Hematopoietic multipotent progenitor cell treated with erythropoietin and hydrocortisone succinate and interleukin-3 and kit ligand, for 6 days (in vitro differentiated cells): ENCODE measurements at regions not wholly inside any gene's neighbourhood (a gene's known extent, or its start where the extent isn't known, plus 50 kb on each side); places are given as distances from the start of the nearest gene placed in this dataset.
"Not testable (repeated sequence)": the region's sequence is repeated elsewhere in the genome, so short reads cannot be mapped to it uniquely, and the experiment has no call there.

Experiments
- DNase-seq: peaks from one replicate; pipeline ENCODE4 v3.0.0-alpha.2; 2015

DNA sequence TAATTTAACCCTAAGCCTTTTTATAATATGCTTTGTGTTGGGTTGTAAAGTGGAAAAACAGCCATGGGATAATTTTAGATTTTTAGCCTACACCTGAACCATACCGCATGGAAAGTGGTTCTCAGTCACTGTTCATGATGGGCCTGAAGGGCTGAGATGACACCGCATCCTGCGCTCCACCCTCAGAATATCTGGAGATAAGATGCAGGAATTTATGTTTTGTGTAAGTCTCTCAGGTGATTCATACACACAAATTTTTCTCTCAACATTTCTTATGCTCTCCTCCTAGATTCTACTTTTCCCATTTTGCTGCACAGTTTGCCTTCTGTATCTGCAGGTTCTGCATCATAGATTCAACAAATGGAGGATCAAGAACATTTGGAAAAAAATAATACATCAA is 191.3 kb upstream of the PHACTR1 start:
- DNase-seq = no peak

DNA sequence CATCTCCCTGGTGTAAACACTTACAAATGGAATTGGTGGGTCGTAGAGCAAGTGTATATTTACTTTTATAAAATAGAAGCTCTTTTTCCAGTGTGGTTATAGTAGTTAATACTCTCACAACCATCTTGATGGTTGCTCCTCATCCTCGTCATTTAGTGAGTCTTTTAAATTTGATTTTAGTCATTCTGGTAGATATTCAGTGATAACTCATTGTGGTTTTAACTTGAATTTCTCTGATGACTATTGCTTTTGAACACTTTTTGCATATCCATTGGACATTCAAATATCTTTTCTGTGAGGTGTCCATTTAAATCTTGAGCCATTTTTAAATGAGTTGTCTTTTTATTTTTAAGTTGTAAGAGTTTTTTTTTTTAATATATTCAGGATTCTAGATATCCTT is 189.2 kb upstream of the PHACTR1 start:
- DNase-seq = no peak

DNA sequence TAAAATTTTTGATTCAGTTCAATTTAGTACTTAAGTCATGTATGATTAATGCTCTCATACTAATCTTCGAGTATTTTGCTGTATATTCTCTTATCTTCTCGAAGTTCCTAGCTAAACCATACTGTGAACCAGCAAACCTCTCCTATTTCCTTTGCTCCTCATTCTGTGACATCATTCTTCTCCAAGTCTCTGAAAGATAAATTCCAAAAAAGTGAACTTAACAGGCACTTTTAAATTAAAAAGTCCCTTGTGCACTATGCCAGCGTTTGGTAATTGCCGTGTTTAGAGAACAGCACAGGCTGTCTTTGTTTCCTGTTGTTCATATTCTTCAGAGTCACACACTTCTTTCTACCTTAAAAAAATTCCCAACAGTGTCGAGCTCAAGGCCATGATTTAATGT is 188.4 kb upstream of the PHACTR1 start:
- DNase-seq = no peak

DNA sequence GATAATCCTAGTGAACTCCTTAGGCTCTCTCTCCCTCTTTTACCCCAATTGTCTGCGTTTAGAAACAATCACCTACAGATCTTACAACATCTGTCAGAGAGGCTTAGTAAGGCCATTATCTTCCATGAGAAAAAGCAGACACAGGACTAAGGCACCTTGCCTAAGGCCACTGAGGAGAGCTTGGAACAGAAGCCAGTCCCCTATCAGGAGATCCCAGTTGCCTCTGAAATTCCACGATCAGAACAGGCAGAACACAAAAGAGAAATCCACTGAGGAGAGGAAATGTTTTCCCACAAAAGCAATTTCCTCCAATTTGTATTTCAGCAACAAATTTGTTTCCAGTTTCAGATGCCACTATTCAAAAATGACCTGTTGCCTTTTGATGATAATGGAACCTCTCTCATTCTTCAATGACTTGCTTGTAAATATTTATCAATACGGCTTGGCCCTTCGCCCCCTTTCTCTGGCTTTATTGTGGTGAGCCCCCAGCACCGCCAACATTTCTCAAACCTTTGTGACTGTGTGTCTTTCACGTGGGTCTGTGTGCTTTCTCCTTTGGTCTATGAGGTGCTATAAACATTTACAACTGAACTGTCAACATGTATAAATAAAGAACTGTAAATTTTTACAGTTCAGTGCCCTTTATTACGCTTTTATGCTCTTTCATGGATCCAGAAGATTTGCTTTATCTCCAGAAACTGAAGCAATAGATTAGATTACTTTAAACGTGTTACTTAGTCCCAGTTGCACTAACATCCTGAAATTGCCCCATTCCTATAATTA is 187.8 kb upstream of the PHACTR1 start:
- no peak for DNase-seq

DNA sequence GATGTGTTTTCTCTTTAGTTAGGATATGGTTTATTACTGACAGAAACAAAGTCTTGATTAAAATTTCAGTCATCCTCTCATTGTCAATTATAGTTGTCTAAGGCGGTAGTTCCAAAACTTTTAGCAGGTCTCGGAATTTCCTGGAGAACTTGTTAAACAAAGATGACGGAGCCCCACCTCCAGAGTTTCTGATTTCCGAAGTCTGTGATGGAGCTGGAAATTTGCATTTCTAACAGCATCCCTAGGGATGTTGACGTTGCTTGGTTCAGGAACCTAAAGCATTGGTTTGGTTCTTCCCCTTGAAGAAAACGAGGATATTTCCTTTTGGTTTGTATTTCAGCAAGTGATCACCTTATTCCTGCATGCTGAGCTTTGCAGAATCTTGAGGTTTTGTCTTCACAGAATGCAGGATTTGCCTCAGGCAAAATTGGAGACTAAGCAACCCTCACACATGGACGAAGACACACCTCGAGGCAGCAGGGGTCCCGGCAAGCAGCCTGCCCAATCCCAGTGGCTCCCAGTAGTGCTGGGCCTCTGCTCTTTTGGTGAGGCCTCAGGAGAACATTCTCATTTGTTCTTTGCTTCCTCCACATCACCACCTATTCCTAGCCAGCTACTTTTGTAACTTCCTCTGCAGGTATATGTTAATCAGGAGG is 187.1 kb upstream of the PHACTR1 start:
- no peak for DNase-seq

DNA sequence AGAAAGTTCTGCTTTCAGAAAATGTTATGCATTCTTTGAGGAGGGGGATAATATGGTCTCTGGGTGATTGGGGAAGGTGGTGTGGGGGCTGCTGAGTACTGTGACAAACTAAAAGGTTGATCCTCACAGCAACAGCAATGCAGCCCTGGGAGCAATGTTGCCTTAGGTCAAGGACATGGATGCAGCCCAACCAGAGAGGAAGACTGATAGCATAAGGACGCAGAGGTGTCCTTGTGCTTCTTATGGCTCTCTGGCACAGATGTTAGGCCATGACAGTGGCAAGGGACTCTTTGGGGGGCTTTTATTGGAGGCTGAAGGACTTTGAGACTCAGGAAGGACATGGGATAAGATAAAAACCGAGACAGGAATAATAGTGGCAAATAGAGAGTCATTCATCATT is 186.2 kb upstream of the PHACTR1 start:
- no peak for DNase-seq

DNA sequence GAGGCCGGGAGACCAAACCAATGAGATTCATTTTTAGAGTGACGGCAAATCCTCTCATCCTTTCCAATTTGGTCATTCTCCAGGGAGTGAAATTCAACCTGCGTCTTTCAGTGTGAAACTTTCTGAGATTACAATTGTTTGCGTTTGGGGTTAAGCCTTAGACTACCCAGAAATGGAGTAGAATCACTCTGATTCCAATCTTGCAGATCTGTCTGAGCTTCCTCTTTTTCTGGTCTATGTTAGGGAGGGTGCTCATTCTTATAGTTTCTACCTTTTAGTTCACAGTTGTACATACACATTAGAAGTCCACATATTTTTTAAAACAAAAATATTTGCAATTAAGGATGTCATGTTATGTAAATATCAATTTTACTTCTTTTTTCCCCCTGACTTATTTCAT is 183.0 kb upstream of the PHACTR1 start:
- DNase-seq = peak; percentile 25

DNA sequence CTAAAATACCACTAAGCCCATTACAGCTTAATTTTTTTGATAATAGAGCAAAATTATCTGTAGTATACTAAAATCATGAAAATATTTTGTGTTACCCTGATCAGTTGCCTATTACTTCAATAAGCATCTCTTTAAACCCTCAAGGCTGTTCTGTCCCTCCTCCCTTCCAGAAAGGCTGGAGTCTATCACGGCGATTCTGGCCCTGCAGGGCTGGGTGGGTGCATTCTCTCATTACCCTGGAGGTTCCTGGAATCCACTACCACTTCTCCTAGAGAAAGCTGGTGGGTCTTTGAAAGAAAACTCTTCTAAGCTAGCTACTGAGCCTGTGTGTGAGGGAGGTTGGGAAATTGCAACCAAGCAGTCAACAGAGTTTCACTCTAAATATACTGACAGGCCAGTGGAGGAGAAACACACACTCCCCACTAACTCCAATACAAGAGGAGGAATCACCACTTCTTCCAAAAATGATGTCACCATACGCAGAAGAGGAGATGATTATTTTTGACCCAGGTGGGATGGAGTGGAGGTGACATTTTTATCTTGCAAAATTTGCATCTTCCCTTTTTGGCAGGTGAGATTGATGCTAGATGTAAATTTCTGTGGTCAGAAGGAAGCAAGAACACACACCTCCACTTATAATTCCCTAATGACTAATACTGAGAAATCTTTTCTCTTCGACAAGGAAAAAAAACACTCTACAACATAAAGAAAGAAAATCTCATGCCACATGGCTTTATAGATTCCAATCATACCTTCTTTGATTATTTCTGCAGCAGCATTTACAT is 182.3 kb upstream of the PHACTR1 start:
- no peak for DNase-seq

DNA sequence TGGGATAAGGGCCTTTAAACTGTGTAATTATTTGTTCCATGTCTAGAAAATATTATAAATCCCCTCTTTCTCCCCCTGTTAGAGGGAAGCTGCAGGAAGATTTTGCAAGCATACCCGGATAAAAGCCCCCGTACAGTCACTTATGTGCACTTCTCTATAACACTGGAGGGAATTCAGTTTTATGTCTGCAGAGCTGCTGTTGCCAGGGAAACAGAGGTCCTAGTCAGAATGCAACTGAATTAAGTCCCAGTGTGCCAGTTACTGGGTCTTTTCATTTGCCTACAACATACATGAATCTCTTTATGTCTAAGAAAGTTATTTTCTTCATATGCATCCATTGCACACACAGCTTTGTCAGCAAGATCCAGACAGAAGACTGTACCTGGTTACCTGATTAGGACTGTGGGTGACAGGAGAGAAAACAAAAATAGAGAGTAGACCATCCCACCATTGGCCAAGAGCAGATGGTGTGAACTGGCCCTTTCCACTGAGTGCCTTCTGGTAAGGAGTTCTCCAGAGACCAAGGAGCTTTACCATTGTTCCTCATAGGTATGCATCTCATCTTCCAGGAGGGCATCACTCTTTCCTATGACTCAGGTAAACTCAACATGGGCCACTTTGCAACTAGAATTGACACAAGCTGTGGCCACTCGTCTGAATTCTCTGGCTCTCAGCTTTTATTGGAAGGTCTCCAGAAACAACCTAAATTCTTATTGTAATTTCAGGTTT is 180.8 kb upstream of the PHACTR1 start:
- DNase-seq = no peak

DNA sequence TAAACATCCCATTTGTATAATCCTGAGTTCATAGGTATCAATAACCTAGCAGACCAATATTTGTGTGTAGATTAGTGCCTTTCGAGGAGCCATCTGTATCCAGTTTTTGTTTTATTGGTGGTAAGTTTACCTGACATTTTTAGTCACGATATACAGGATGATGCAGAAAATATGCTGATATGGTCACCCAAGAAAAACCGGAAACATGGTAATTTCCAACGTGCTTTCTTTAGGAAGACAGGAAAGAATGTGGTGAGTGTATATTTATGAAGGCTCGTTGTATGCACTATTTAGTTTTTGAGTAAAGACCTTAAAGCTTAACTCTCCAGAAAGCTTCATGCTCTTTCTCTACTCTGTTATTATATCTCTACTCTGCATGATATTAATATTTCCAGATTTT is 180.2 kb upstream of the PHACTR1 start:
- DNase-seq = no peak

DNA sequence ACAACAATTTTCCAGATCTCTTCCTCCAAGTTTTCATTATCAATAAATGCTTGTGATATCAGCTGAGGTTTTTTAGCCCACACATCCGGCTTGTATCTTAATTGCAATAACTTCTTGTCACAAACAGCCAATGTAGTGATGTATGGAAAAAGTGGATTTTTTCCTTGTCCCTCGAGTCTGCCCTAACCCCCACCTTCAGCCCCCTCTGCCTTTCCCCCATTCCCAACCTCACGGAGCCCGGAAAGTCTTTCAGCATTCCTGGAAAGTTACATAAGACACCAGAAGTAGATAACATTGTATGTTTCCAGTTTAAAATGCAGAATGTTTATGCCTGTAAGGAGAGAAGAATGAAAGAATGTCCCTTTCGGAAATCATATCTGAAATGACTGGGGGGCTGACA is 179.2 kb upstream of the PHACTR1 start:
- DNase-seq = no peak

DNA sequence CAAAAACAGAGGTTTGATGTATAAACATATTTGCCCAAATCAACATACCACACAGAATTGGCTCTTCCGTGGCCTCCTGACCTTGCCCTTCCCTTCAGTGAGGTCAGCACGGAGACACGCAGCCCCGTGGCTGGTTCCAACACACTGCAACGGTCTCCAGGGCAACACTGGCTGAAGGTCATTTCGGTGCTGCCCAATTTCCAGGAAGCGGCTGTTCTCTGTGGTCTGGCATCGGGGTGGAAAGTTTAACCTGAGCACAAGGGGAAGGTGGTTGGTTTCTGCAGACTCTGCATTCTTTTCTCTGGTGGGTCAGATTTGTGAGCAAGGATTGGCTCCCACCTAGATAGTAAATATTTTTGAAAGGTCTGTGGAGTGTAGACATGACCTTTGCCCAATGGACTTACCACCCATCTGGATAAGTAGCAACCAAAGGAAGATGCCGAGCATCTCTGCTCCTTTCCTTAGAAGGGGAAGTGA is 177.6 kb upstream of the PHACTR1 start:
- DNase-seq = no peak

DNA sequence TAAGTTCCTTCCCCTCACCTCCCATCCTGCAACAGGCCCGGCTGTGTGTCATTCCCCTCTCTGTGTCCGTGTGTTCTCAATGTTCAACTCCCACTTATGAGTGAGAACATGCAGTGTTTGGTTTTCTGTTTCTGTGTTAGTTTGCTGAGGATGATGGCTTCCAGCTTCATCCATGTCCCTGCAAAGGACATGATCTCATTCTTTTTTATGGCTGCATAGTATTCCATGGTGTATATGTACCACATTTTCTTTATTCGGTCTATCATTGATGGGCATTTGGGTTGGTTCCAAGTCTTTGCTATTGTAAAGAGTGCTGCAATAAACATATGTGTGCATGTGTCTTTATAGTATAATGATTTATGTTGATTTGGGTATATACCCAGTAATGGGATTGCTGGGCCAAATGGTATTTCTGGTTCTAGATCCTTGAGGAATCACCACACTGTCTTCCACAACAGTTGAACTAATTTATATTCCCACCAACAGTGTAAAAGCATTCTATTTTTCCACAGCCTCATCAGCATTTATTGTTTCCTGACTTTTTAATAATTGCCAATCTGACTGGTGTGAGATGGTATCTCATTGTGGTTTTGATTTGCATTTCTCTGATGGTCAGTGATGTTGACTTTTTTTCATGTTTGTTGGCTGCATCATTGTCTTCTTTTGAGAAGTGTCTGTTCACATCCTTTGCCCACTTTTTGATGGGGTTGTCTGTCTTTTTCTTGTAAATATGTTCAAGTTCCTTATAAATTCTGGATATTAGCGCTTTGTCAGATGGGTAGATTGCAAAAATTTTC is 174.1 kb upstream of the PHACTR1 start:
- DNase-seq = not testable (repeated sequence)

DNA sequence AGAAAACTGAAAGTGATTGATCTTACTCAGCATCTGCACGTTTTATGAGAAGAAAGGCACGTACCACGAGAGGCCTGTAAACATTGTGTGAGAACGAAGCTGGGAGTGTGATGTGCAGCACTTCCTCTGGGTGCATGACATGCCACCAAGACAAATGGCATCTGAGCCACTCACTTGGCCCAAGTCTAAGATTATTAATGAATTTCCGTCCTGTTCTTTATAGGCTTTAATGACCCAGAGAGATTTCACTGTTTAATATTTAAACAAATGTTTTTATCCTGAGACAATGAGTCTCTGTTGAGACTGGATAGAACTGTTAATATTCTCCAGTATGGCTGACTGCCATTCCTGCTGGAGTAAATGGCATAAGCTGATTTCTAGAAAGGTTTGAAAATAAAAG is 172.6 kb upstream of the PHACTR1 start:
- no peak for DNase-seq

DNA sequence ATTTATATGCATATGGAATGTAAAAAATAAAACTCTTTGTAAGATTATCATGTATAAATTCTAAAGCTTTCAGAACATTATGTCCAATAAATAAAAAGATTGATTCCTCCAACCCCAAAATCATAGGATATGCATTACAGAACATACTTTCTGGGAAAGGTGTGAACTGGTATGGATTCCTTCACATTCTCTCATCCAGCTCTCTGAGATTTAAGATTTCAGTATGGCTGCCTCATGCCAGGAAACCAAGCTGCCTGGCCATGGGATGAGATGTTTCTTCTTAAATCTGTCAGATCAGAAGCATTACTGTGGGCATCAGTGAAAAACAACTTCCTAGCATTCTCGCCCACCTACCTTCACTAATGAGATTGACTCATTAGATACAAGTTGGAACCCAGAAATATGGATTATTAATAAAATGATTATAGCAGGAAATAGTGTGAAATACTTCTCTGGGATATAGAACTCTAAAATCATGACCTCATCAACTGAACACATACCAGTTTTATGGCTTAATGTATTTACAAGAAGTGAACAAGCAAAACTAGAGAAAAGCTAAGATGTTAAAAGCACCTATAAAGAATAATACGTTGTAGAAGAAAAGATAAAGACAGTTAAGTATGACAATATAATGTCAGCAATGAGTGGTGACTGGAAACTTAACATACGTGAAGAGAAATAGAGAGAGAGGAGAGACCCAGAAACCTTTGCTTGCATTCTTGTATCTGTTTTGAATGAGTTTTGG is 171.6 kb upstream of the PHACTR1 start:
- no peak for DNase-seq

DNA sequence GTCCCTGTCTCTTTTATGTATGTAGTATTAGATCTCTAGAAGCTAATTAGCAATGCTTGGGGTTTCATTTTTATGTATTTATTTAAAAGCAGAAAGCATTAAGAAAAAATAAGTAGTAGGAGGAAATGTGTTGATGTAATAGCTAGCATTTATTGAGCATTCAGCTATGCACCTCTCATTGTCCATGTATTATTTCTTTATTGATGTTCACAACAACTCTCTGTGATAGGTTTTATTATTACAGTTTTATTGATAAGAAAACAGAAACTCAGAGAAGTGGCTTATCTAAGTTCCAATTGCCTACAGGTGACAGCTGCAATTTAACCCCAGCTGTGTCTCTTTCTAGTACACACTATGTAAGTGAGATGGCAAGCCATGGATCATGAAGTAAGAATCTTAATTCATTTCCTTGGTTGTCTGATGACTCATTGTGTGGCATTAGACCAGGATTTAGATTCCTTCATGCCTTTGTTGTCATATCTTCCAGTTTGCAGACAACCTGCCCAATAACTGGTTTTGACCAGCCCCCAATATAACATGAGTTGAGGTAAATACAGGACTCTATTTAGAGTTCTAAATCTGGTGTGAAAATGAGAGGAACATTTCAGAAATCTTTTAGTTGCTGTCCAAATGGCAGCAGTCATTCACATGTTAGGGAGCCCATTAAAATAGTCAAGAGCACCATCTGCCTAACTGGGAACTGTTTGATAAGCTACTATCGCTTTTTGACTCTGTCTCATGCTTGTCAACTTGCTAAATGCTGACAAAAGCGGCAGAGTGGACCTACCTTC is 170.8 kb upstream of the PHACTR1 start:
- DNase-seq = no peak

DNA sequence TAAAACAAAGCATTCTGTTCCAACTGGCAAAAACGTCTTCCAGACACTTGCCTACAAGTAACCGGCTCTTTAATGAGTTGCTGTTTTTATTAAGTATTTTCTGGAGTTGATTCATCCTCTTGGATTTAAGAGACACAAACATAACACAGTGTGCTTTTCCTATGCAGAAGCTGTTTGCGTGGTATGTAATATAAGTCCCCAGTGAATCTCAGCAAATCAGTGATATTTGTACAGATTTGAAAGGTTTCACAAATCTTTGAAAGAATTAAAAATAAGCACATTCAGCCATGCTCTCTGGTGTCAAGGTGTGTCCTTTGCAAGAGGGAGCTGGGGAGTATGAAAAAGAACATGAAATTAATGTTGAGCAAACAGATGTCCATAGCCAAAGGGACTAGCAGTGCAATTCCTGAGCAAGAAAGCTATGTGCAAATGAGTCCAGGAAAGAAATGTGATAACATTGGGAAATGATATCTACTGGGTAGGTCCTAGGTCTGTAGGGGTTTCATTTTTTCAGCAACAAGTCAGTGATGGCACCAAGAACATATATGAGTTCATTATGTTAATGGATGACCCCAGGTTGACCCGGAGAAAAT is 170.1 kb upstream of the PHACTR1 start:
- no peak for DNase-seq

DNA sequence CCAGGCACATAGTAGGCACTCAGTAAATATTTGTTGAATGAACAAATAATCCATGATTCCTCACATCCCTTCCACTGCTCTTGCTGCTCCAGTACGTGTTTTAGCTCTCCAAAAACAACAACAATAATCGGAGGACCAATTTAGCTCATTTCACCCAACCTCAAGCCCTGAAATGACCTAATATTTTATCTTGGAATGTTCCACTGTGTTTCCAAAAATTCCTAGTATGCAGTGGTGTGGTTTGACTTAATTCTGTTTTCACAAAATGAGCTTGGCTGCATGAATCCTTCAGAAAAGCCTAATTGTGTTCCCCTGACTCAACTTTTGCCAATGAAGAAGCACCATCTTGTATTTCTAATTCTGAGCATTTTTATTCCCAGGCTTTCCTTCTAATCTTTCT is 168.0 kb upstream of the PHACTR1 start:
- no peak for DNase-seq

DNA sequence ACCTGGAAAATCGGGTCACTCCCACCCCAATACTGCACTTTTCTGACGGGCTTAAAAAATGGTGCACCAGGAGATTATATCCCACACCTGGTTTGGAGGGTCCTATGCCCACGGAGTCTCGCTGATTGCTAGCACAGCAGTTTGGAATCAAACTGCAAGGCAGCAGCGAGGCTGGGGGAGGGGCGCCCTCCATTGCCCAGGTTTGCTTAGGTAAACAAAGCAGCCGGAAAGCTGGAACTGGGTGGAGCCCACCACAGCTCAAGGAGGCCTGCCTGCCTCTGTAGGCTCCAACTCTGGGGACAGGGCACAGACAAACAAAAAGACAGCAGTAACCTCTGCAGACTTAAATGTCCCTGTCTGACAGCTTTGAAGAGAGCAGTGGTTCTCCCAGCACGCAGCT is 167.1 kb upstream of the PHACTR1 start:
- DNase-seq = not testable (repeated sequence)

DNA sequence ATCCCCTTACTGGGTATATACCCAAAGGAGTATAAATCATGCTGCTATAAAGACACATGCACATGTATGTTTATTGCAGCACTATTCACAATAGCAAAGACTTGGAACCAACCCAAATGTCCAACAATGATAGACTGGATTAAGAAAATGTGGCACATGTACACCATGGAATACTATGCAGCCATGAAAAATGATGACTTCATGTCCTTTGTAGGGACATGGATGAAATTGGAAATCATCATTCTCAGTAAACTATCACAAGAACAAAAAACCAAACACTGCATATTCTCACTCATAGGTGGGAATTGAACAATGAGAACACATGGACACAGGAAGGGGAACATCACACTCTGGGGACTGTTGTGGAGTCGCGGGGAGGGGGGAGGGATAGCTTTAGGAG is 161.7 kb upstream of the PHACTR1 start:
- not testable (repeated sequence) for DNase-seq
